GM19468 (cell line): ENCODE measurements at regions not wholly inside any gene's neighbourhood (a gene's known extent, or its start where the extent isn't known, plus 50 kb on each side); places are given as distances from the start of the nearest gene placed in this dataset.

Experiments
- ATAC-seq: cut with Tn5 transposase; IDR thresholded peaks from one replicate; pipeline ENCODE4 v1.9.1; 2021; ENCODE audit warnings: mild to moderate bottlenecking, moderate library complexity, moderate number of reproducible peaks; ENCODE audit not compliant: unreplicated experiment; ENCODE audit errors: extremely low read depth

DNA sequence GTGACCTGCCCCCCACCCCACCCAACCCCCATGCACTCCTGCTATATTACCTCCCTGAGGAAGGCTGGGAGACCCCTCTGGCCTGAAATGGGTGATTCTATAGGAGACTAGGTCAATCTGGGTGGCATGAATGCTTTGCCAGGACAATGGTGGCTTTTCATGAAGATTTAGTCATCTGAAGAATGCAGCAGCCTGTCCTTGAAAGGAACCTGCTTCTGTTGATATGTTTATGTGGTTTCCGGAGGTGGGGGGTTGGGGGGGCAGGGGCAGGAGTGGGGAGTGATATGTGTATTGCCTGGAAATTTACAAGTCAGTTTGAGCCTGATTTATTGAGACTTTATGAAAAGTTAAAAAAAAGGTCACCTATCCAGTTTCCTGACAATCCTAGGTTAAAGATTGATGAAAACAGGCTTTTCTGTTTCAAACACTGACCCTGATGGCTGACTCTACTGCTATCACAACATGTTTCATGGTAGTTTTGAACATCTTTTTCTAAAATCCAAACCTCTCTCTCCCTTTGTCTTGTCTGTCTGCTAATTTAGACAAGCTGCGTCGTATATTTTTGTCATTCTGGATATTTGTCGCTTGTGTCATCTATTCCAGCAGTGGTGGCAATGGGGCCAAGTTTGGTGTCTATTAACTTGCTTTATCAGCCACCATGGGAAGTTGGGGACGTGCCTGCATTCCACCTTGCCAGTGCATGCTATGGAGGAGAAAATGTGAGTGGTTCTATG, 153.7 kb upstream of the EGFLAM start:
- ATAC-seq = no peak

DNA sequence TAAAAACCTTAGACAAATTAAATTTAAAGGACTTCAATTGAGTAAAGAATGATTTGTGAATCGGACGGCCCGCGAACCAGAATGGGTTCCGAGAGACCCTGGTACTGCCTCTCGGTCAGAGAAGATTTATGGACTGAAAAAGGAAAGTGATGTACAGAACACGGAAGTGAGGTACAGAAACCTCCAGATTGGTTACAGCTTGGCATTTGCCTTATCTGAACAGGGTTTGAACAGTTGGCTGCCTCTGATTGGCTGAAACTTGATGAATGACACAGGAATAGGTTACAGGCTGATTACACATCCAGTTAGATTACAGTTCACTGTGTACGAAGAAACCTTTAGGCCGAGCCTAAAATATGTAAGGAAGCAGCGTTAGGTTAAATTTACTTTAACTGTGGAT, 156.5 kb upstream of the EGFLAM start:
- ATAC-seq = no peak

DNA sequence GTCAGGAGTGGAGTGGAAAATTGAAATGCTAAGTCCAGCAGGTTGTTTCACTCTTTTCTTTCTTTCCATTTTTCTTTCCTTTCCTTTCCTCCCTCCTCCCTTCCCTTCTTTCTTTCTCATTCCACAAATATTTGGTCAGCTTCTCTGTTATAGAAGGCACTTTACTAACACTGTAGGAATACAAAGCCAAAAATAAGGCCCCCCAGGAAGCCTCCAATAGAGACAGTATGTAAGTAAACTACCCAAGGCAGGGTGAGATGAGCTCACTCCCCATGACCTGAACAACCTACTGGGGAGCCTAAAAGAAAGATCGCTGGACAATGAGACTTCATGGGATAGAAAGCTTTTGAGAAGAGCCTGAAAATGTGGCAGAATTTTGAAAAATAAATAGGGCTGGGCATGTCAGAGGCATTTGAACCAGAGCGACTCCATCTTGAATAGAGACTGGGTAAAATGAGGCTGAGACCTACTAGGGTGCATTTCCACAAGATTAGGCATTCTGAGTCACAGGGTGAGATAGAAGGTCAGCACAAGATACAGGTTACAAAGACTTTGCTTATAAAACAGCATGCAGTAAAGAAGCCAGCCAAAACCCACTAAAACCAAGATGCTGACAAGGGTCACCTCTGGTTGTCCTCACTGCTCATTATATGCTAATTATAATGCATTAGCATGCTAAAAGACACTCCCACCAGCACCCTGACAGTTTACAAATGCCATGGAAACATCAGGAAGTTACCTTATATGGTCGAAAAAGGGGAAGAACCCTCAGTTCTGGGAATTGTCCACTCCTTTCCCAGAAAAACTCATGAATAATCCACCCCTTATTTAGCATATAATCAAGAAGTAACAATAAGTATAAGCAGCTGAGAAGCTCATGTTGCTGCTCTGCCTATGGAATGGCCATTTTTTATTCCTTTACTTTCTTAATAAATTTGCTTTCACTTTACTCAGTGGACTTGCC, 158.9 kb upstream of the EGFLAM start:
- ATAC-seq = no peak

DNA sequence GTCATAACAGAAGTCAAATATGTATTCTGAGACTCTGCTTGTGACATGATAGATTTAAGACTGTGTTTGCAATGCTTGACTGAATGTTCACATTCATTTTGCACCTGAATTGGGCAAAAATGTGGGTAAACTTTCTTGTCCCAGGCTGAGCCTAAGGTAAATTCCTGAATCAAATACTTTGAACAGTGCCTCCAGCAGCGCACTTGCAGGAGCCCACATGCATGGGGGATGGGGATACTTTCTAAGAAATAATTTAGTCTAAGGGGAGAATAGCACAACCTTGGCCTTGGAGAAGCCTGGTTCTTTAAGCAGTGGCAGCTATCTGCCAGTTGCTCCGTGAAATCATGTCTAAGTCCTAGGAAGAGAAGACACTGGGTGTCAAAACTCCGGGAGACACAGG, 163.5 kb upstream of the EGFLAM start:
- no peak for ATAC-seq

DNA sequence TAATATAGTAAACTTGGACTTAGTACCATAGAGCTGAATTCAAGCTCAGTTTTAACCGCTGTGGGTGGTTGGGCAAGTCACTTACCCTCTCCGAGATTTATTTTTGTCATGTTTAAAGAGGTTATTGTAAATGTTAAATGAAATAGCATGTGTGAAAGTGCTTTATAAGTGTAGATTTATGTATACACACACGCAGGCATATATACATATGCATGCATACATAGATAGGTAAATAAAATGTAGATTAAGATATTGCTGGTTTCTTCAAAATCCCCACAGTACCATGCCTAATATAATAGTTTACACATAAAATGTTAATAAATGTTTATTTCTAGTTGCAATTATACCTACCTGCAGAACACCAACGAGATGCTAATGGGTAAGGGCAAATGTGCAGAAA, 164.5 kb upstream of the EGFLAM start:
- ATAC-seq = no peak

DNA sequence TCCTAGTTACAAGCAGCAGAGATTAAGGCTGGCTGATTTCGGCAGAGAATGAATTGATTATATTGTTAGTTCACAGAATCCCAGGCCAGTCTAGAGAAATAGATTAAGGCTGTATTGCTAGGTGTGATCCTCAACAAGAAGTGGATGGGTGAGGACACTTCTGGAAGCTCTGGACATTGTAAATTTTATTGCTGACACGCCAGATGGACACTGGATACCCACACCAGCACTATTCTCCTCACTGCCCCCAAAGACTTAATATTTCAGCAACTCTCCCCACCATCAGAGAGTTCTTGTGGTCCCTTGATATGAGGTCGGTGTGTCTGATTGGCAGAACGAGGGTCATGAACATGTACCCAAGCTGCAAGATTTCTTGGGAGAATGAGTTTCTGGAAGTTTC, 171.6 kb upstream of the EGFLAM start:
- no peak for ATAC-seq

DNA sequence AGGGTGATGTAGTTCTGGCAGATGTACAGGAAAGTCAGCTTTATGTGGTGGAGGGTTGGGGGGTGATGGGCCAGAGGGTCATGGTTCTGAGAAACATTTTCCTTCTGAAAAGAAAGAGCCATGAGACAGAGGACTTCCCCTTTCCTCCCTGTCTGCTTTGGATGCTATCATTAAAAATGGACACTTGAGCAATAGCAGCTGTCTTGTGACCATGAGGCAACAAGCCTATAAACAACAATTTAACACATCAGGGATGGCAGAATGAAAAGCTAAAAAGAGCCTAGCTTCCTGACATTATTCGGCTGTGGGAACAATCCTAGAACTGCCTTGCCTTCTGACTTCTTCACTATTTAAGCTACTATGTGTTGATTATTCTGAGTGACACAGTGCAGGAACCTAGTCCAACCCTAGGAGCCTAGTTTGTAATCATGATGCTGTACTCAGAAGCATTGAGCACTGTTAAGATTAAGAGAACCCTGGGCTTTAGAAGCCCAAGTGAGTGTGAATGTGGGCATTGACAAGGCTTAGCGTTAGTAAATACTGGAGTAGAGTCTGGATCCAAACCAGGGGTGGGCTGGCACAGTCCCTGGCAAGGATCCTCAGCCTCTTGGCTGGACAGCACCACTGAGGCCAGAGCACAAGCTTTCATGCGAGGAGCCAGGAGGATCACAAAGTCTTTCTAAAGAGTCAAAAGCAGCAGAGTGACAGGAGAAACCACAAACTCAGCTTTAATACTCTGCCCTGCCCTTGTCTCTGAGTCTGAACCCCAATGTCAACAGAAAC, 178.5 kb upstream of the EGFLAM start:
- no peak for ATAC-seq

DNA sequence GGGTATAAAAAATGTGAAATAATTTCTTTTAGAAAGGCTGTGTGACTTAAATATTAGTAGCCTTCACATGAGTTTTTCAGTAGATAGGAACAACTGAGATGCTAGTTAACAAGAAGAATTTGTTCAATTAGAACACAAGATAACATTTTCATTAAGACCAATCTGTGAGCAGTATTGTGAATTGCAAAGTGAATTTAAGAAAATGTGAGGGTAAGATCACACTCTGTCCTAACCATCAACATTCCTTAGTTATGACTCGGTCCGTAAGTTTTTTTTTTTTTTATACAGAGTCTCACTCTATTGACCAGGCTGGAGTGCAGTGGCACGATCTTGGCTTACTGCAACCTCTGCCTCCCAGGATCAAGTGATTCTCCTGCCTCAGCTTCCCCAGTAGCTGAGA, 180.2 kb upstream of the EGFLAM start:
- ATAC-seq = no peak

DNA sequence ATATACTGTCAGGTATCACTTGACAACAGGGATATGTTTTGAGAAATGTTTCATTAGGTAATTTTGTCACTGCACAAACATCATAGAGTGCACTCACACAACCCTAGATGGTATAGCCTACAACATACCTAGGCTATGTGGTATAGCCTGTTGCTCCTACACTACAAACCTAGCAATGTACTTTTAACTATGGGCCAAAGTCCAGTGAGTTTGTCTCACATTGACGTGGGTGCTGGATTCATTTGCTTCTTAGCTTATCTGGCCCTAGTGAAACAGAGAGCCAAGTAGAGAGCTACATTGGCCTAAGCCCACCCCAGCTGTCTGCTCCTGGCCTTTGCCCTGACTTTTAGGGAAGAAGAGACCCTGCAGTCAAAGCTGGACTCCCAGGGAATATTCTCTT, 180.7 kb upstream of the EGFLAM start:
- no peak for ATAC-seq

DNA sequence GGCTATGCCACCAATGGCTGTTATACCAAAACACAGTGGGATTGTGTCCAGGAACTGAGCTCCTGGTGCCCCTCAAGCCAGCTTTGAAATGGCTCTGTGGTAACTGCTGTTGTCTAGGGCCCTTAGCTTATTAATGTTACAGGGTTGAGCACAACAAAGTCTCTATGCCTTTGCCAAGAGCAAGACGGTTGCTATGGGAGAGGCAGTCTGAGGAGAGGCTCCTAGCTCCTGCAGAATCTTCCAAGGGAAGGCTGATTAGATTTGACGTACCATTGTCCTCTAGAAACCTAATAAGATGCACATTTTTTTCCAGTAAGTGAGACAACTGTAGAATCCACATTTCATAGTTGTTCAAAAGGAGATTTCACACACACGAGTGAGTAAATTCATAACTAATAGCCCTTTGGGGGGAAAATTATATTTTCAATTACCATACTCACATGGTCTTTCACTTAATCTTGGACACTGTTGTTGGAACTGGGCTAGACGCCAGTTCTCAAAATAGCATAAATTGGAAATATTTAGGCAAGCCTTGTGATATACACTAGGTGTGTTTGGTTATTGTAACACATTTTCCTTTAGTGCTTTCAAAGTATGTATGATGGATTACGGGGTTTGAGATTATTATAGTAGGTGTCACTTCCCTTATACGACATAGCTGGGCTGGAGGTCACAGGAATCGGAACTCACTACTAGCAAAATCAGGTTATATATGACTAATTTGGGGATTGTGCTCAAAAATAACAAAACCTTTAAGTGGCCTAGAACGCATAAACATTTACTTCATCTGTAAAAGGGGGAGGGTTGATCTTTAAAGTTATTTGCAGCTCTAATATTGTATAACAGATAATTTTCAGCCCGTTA, 186.3 kb upstream of the EGFLAM start:
- ATAC-seq = no peak

DNA sequence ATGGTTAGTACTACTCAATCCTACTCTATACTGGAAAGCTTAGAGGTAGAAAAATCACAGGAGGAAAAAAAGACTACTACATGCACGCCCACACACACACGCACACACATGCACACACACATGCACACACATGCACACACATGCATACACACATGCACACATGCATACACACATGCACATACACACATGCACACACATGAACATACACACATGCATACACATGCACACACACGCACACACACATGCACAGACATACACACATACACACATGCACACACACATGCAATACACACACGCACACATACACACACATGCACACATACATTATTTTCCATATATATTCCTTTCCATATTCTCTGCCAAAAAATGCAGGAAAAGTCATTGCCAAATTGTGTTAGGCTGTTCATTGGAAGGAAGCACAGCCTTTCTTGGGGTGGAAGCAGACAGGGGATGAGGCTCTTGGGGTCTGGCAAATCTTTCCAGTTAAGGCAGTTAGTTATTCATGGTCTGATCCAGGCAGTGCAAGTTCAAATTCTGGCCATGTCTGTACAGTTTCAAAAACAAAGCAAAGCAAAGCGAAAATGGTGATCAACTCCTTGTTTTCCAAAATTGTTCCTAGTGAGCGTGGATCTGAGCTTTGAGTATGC, 187.9 kb upstream of the EGFLAM start:
- no peak for ATAC-seq

DNA sequence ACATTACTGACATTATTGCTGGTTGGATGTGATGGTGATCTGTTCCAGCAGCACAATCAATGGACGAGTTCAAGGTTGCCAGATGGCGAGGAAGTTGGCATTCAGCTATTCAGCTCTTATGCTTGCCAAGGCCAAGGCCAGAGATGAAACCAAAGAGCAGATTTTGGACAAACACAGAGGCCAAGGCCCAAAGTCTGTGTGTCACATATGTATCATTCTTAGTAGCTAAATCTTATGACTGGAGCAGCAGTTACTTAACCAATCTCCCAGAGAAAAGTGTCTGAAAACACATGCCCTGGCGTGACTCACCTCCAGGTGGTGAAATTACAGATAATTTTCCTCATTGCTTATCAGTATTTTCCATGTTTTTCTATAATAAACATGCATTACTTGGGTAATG, 189.0 kb upstream of the EGFLAM start:
- no peak for ATAC-seq

DNA sequence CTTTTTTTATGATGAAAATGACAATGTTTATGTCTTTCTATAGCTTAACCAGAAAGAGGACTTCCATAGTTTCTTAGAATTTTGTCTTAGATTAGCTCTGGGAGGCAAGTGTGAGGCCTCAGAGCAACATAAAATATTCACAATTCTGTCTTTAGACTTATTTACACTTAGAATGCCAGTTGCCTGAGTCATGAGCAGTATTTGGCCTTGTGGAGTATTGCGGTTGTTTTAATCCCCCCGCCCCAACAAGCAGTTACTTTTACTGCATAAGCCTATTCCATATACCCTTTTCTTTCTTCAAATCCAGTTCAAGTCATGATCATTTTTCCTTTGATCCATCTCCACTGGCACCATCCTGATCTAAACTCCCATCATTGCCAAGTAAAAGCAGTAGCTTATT, 198.0 kb upstream of the EGFLAM start:
- ATAC-seq = no peak

DNA sequence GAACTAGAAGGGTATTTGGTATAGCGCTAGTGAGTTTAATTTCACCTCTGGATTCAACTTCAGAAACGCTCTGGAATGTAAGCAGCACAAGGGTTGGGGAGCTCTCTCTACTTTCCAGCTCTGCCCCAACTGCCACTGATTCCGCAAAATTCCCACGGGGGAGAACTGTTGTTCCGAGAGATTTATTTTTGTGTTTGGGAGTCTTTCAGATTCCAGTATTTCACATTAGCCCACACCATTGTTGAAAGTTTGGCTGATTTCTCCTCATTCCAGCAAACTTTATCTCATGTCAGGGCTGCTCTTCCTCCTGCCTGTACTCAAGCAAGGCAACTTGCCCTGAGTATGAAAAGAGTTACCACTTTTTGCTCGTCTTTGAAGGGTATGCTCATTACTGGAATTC, 198.5 kb upstream of the EGFLAM start:
- ATAC-seq = no peak

DNA sequence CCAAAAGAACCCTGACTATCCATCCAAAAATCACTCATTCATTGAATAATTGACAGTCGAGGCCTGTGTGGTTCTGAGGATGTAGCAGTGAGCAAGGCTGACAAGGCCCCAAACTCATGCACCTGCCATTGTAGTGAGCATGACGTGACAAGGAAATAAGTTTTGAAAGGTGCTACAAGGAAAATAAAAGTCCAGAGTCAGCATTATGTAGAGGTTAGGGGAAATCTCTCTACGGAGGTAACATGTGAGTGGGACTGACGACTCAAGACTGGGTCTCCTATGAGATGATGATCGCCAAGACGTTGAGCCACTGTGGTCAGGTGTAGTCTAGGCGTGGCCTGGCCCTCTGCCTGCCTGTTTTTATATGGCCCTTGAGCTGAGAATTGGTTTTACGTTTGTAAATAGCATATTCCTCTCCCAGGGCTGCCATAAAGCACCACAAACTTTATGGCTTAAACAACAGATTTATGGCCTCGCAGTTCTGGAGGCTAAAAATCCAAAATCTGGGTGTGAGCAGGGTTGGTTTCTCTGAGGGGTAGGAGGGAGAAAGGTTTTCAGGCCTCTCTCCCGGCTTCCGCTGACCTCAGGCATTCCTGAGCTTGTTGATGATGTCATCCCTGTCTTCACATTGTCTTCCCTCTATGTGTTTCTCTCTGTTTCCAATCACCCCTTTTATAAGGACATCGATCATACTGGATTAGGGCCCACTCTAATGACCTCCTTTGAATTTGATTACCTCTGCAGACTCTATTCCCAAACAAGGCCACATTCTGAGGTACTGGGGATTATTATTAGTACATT, 206.4 kb upstream of the EGFLAM start:
- no peak for ATAC-seq

DNA sequence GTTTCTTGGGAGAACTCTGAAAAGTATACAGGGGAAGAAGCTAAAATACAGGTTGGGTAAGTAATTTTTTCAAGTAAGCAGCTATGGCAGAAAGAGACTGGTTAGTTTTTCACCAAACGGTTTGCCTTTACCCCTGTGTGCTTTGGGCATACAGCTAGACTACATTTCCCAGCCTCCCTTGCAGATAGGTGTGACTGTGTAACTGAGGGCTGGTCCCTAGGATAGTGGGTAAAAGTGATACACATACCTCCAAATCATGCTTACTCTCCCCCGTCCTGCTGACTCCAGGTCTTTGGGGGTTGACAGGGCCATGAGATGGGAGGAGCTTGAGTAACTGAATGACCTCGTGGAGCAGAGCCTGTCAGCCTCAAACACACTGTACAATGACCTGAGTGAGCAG, 208.6 kb upstream of the GDNF start:
- ATAC-seq = no peak

DNA sequence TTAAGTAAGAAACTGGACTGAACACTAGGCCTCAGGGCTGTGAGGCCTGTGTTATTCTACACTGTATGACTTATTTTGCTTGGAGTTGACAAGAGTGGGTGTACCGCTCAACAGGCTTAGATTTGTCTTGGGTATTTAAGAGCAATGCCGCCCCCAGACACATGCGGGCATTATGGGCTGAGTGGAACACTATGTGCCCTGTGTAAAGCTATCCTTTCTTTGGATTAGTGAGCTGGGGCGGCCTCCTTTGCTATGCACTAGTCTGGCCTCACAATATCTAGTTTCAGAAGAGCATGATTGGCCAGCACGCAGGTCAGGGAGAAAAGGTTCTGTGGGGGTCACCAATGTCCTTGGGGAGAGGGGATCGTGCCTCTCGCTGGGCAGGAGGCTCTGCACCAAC, 206.3 kb upstream of the GDNF start:
- no peak for ATAC-seq

DNA sequence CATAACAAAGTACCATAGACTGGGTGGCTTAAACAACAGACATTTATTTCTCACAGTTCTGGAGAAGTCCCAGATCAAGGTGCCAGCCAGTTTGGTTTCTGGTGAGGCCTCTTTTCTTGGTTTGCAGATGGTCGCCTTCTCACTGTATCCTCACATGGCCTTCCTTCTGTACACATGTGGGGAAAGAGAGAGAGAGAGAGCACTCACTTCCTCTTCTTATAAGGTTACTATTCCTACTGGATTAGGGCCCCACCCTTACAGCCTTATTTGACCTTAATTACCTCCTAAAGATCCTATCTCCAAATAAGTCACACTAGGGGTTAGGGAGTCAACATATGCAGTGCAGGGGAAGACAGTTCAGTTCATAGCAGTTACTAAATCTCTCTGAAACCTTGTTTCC, 205.6 kb upstream of the GDNF start:
- ATAC-seq = no peak

DNA sequence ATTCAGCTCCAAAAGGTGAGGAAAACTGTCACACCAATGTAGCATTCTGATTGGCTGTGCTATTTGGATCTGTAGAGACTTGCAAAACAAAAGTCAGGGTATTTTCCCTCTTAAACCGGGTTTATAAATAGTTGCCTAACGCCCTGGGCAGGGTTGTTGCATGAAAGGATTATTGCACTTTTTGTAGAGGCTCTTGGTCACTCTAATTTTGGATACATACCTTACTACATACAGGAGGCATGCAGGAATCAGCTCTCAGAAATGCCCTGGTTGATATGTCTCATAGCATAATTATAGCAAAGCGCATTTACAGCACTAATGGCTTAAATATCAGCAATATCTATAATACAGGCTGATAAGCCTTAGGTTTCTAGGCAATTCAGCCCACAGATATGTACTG, 200.0 kb upstream of the GDNF start:
- ATAC-seq = no peak
